Epithelial cell of proximal tubule (primary cell): ENCODE measurements at regions not wholly inside any gene's neighbourhood (a gene's known extent, or its start where the extent isn't known, plus 50 kb on each side); places are given as distances from the start of the nearest gene placed in this dataset.

Source experiments
- DNase-seq: peaks from one replicate; pipeline ENCODE4 v3.0.0-alpha.2; 2011; ENCODE audit warnings: low read depth
- H3K4me3 ChIP-seq: 2 replicates; pipeline ENCODE4 v1.5.1; 2011; ENCODE audit warnings: low read depth, mild to moderate bottlenecking, low read length
- CTCF ChIP-seq: conservative IDR thresholded peaks from 2 replicates; pipeline ENCODE4 v1.5.1; 2012; ENCODE audit warnings: low read depth, mild to moderate bottlenecking, low read length

GRCh38 chr11:127191261-127191660 lies 190.7 kb upstream of the KIRREL3 start:
- no peak for TF ChIP-seq CTCF
- DNase-seq = no peak
- no peak overlapping the region for H3K4me3 ChIP-seq

- no peak overlapping the region for H3K4me3 ChIP-seq
- DNase-seq = no peak
- no peak for TF ChIP-seq CTCF
Measured at GRCh38 chr11:127182586-127183203, 182.1 kb upstream of the KIRREL3 start.

- H3K4me3 ChIP-seq = no peak overlapping the region
- DNase-seq = no peak
- no peak for TF ChIP-seq CTCF
Measured at GRCh38 chr11:127157225-127157624, 156.7 kb upstream of the KIRREL3 start.

- TF ChIP-seq CTCF = no peak
- DNase-seq = no peak
- no peak overlapping the region for H3K4me3 ChIP-seq
Measured at GRCh38 chr11:127149410-127149809, 148.8 kb upstream of the KIRREL3 start.

- no peak for DNase-seq
- H3K4me3 ChIP-seq = no peak overlapping the region
- no peak for TF ChIP-seq CTCF
Measured at GRCh38 chr11:127143251-127143650, 142.7 kb upstream of the KIRREL3 start.

- H3K4me3 ChIP-seq = no peak overlapping the region
- DNase-seq = no peak
- no peak for TF ChIP-seq CTCF
Measured at GRCh38 chr11:127138613-127139012, 138.0 kb upstream of the KIRREL3 start.

GRCh38 chr11:127137771-127138280 lies 137.3 kb upstream of the KIRREL3 start:
- TF ChIP-seq CTCF = no peak
- DNase-seq = no peak
- no peak overlapping the region for H3K4me3 ChIP-seq
